ENCODE measurements at regions not wholly inside any gene's neighbourhood (a gene's known extent, or its start where the extent isn't known, plus 50 kb on each side); places are given as distances from the start of the nearest gene placed in this dataset.

- Histone ChIP-seq H2BK15ac (ENCODE audit: low read length) (no peak overlapping the region), H3K79me1 (ENCODE audit: low read depth, low read length) (no peaks in the 10 kb centered on the region), H2AFZ (ENCODE audit: low read length) (no peak overlapping the region), H2AK5ac (ENCODE audit: low read depth, low read length) (no peak overlapping the region), H3K9ac (ENCODE audit: low read depth, low read length, poor library complexity) (no peak overlapping the region), H3K23ac (ENCODE audit: low read depth, low read length, poor library complexity) (no peak overlapping the region), H3K4me2 (ENCODE audit: insufficient read depth, low read length, poor library complexity, severe bottlenecking) (no peak overlapping the region), H2BK5ac (ENCODE audit: low read length) (no peak overlapping the region), H3K4ac (ENCODE audit: low read length) (no peak overlapping the region), H3K36me3 (replicated peaks in 1 of 2; ENCODE audit: control insufficient read depth in 2 of 2, insufficient read depth in 2 of 2, low read length in 2 of 2) (no peaks in the 10 kb centered on the region), H2BK12ac (ENCODE audit: low read length) (no peak overlapping the region), H3K4me1 (ENCODE audit: control insufficient read depth in 2 of 2, insufficient read depth in 1 of 2, low read depth in 1 of 2, low read length in 2 of 2) (peaks cover 0 to 9% of the 10 kb centered on the region in 2 donors), H3K14ac (ENCODE audit: low read length) (no peak overlapping the region), H4K91ac (ENCODE audit: low read depth, low read length, poor library complexity) (peak overlapping the region; percentile 15), H2BK120ac (ENCODE audit: low read depth, low read length) (peak overlapping the region; percentile 4), H3K27me3 (ENCODE audit: control insufficient read depth in 3 of 3, insufficient read depth in 3 of 3, low read depth in 1 of 3, low read length in 3 of 3) (no peaks in the 10 kb centered on the region), H3K4me3 (ENCODE audit: low read length in 2 of 2) (peak overlapping the region in 1 of 2 donors; percentile 61), H4K8ac (ENCODE audit: low read depth, low read length) (peak overlapping the region; percentile 17), H3K9me3 (replicated peaks in 1 of 2; ENCODE audit: control insufficient read depth in 2 of 2, insufficient read depth in 1 of 2, low read depth in 1 of 2, low read length in 2 of 2) (peaks cover 0 to 7% of the 10 kb centered on the region in 2 donors), H3K27ac (replicated peaks; ENCODE audit: low read length) (no peak overlapping the region), H3K18ac (ENCODE audit: low read length) (no peak overlapping the region)
- DNase-seq (ENCODE audit: low spot score) = no peak
- WGBS, 2 donors (ENCODE audit: extremely low coverage in 2 of 2, insufficient read length in 2 of 2, insufficient replicate concordance in 1 of 2) = 100% methylated on average over 1 to 5 of the region's 15 CpGs
Observed at GRCh38 chr21:39012326-39013230, 170.7 kb downstream of the PSMG1 start.

GRCh38 chr21:39011911-39012310 is 171.3 kb downstream of the PSMG1 start:
- H3K4ac ChIP-seq (ENCODE audit: low read length) = no peak overlapping the region
- no peak overlapping the region for H3K9ac ChIP-seq (ENCODE audit: low read depth, low read length, poor library complexity)
- H3K9me3 ChIP-seq (replicated peaks in 1 of 2; ENCODE audit: control insufficient read depth in 2 of 2, insufficient read depth in 1 of 2, low read depth in 1 of 2, low read length in 2 of 2) = peaks cover 0 to 7% of the 10 kb centered on the region in 2 donors
- H3K18ac ChIP-seq (ENCODE audit: low read length) = no peak overlapping the region
- DNase-seq (ENCODE audit: low spot score) = no peak
- no peak overlapping the region for H2BK15ac ChIP-seq (ENCODE audit: low read length)
- no peak overlapping the region for H4K8ac ChIP-seq (ENCODE audit: low read depth, low read length)
- H3K79me1 ChIP-seq (ENCODE audit: low read depth, low read length) = no peaks in the 10 kb centered on the region
- no peak overlapping the region for H3K14ac ChIP-seq (ENCODE audit: low read length)
- H2BK12ac ChIP-seq (ENCODE audit: low read length) = no peak overlapping the region
- H3K4me3 ChIP-seq (ENCODE audit: low read length in 2 of 2) = no peak overlapping the region
- H3K23ac ChIP-seq (ENCODE audit: low read depth, low read length, poor library complexity) = no peak overlapping the region
- no peaks in the 10 kb centered on the region for H3K36me3 ChIP-seq (replicated peaks in 1 of 2; ENCODE audit: control insufficient read depth in 2 of 2, insufficient read depth in 2 of 2, low read length in 2 of 2)
- H2AFZ ChIP-seq (ENCODE audit: low read length) = no peak overlapping the region
- no peak overlapping the region for H3K4me2 ChIP-seq (ENCODE audit: insufficient read depth, low read length, poor library complexity, severe bottlenecking)
- no peak overlapping the region for H4K91ac ChIP-seq (ENCODE audit: low read depth, low read length, poor library complexity)
- H3K27ac ChIP-seq (replicated peaks; ENCODE audit: low read length) = no peak overlapping the region
- no peaks in the 10 kb centered on the region for H3K27me3 ChIP-seq (ENCODE audit: control insufficient read depth in 3 of 3, insufficient read depth in 3 of 3, low read depth in 1 of 3, low read length in 3 of 3)
- no peak overlapping the region for H2BK5ac ChIP-seq (ENCODE audit: low read length)
- no peak overlapping the region for H2BK120ac ChIP-seq (ENCODE audit: low read depth, low read length)
- H2AK5ac ChIP-seq (ENCODE audit: low read depth, low read length) = no peak overlapping the region
- no CpG with 5 or more reads among the region's 3 CpGs for WGBS, 2 donors (ENCODE audit: extremely low coverage in 2 of 2, insufficient read length in 2 of 2, insufficient replicate concordance in 1 of 2)
- H3K4me1 ChIP-seq (ENCODE audit: control insufficient read depth in 2 of 2, insufficient read depth in 1 of 2, low read depth in 1 of 2, low read length in 2 of 2) = peaks cover 0 to 9% of the 10 kb centered on the region in 2 donors

GRCh38 chr21:39010629-39011404 is 172.4 kb downstream of the PSMG1 start:
- Histone ChIP-seq H3K23ac (ENCODE audit: low read depth, low read length, poor library complexity) (peak overlapping the region; percentile 36), H3K4me2 (ENCODE audit: insufficient read depth, low read length, poor library complexity, severe bottlenecking) (no peak overlapping the region), H4K8ac (ENCODE audit: low read depth, low read length) (no peak overlapping the region), H2BK120ac (ENCODE audit: low read depth, low read length) (no peak overlapping the region), H3K79me1 (ENCODE audit: low read depth, low read length) (no peaks in the 10 kb centered on the region), H3K4me1 (ENCODE audit: control insufficient read depth in 2 of 2, insufficient read depth in 1 of 2, low read depth in 1 of 2, low read length in 2 of 2) (peaks cover 0 to 9% of the 10 kb centered on the region in 2 donors), H4K91ac (ENCODE audit: low read depth, low read length, poor library complexity) (peak overlapping the region; percentile 20), H3K18ac (ENCODE audit: low read length) (peak overlapping the region; percentile 46), H2AFZ (ENCODE audit: low read length) (no peak overlapping the region), H3K4ac (ENCODE audit: low read length) (no peak overlapping the region), H2BK15ac (ENCODE audit: low read length) (peak overlapping the region; percentile 20), H2AK5ac (ENCODE audit: low read depth, low read length) (peak overlapping the region; percentile 12), H3K9me3 (replicated peaks in 1 of 2; ENCODE audit: control insufficient read depth in 2 of 2, insufficient read depth in 1 of 2, low read depth in 1 of 2, low read length in 2 of 2) (peaks cover 7 to 11% of the 10 kb centered on the region in 2 donors), H3K4me3 (ENCODE audit: low read length in 2 of 2) (no peak overlapping the region), H3K27me3 (ENCODE audit: control insufficient read depth in 3 of 3, insufficient read depth in 3 of 3, low read depth in 1 of 3, low read length in 3 of 3) (no peaks in the 10 kb centered on the region), H2BK5ac (ENCODE audit: low read length) (no peak overlapping the region), H2BK12ac (ENCODE audit: low read length) (no peak overlapping the region), H3K9ac (ENCODE audit: low read depth, low read length, poor library complexity) (peak overlapping the region; percentile 7), H3K14ac (ENCODE audit: low read length) (no peak overlapping the region), H3K36me3 (replicated peaks in 1 of 2; ENCODE audit: control insufficient read depth in 2 of 2, insufficient read depth in 2 of 2, low read length in 2 of 2) (no peaks in the 10 kb centered on the region), H3K27ac (replicated peaks; ENCODE audit: low read length) (no peak overlapping the region)
- WGBS, 2 donors (ENCODE audit: extremely low coverage in 2 of 2, insufficient read length in 2 of 2, insufficient replicate concordance in 1 of 2) = no CpG with 5 or more reads among the region's 16 CpGs
- DNase-seq (ENCODE audit: low spot score) = no peak
